ENCODE measurements at regions not wholly inside any gene's neighbourhood (a gene's known extent, or its start where the extent isn't known, plus 50 kb on each side); places are given as distances from the start of the nearest gene placed in this dataset.

- BruUV-seq (replicated peaks) = no TSS peak
- Histone ChIP-seq H3K27me3 (replicated peaks; ENCODE audit: insufficient read depth, low read depth, low read length, poor library complexity) (no peaks in the 10 kb centered on the region), H3K27ac (ENCODE audit: low read depth, low read length, poor library complexity, severe bottlenecking) (no peak overlapping the region), H3K4me3 (ENCODE audit: low read depth, low read length, poor library complexity, severe bottlenecking) (no peak overlapping the region), H3K36me3 (ENCODE audit: insufficient read depth, low read length, poor library complexity, severe bottlenecking) (no peaks in the 10 kb centered on the region), H3K9me3 (ENCODE audit: low read depth, low read length, poor library complexity, severe bottlenecking) (no peaks in the 10 kb centered on the region), H3K4me1 (ENCODE audit: insufficient read depth, low read length, poor library complexity, severe bottlenecking) (peaks cover 29% of the 10 kb centered on the region)
- no peak for DNase-seq (ENCODE audit: low spot score)
- CTCF ChIA-PET = no interaction called here
- TF ChIP-seq CTCF (conservative IDR thresholded peaks at IDR 0.05; ENCODE audit: low read depth, low read length) (no peak), EZH2 (IDR thresholded peaks at IDR 0.05; ENCODE audit: borderline replicate concordance, low read depth, low read length, poor library complexity, severe bottlenecking) (no peak)
- POLR2A ChIA-PET (ENCODE audit: low non-redundant PET) = no interaction called here
- intact Hi-C loops (cut with micrococcal nuclease; ENCODE audit: unreplicated experiment) = no loop called here
These were observed 223.1 kb downstream of the SOX9 start for GRCh38 chr17:72343911-72344310.

- BruUV-seq (replicated peaks) = no TSS peak
- Histone ChIP-seq H3K27ac (ENCODE audit: low read depth, low read length, poor library complexity, severe bottlenecking) (no peak overlapping the region), H3K9me3 (ENCODE audit: low read depth, low read length, poor library complexity, severe bottlenecking) (no peaks in the 10 kb centered on the region), H3K4me1 (ENCODE audit: insufficient read depth, low read length, poor library complexity, severe bottlenecking) (peaks cover 22% of the 10 kb centered on the region), H3K27me3 (replicated peaks; ENCODE audit: insufficient read depth, low read depth, low read length, poor library complexity) (no peaks in the 10 kb centered on the region), H3K4me3 (ENCODE audit: low read depth, low read length, poor library complexity, severe bottlenecking) (no peak overlapping the region), H3K36me3 (ENCODE audit: insufficient read depth, low read length, poor library complexity, severe bottlenecking) (no peaks in the 10 kb centered on the region)
- DNase-seq (ENCODE audit: low spot score) = no peak
- ChIA-PET POLR2A (ENCODE audit: low non-redundant PET) (no interaction called here), CTCF (no interaction called here)
- intact Hi-C loops (cut with micrococcal nuclease; ENCODE audit: unreplicated experiment) = no loop called here
- no peak for TF ChIP-seq CTCF (conservative IDR thresholded peaks at IDR 0.05; ENCODE audit: low read depth, low read length)
- TF ChIP-seq EZH2 (IDR thresholded peaks at IDR 0.05; ENCODE audit: borderline replicate concordance, low read depth, low read length, poor library complexity, severe bottlenecking) = no peak
These were observed 223.8 kb downstream of the SOX9 start for GRCh38 chr17:72344613-72345012.

- no peaks in the 10 kb centered on the region for H3K36me3 ChIP-seq (ENCODE audit: insufficient read depth, low read length, poor library complexity, severe bottlenecking)
- no TSS peak for BruUV-seq (replicated peaks)
- no peak overlapping the region for H3K4me3 ChIP-seq (ENCODE audit: low read depth, low read length, poor library complexity, severe bottlenecking)
- DNase-seq (ENCODE audit: low spot score) = no peak
- H3K4me1 ChIP-seq (ENCODE audit: insufficient read depth, low read length, poor library complexity, severe bottlenecking) = peaks cover 17% of the 10 kb centered on the region
- H3K27me3 ChIP-seq (replicated peaks; ENCODE audit: insufficient read depth, low read depth, low read length, poor library complexity) = no peaks in the 10 kb centered on the region
- CTCF ChIA-PET = no interaction called here
- intact Hi-C loops (cut with micrococcal nuclease; ENCODE audit: unreplicated experiment) = no loop called here
- TF ChIP-seq EZH2 (IDR thresholded peaks at IDR 0.05; ENCODE audit: borderline replicate concordance, low read depth, low read length, poor library complexity, severe bottlenecking) = no peak
- TF ChIP-seq CTCF (conservative IDR thresholded peaks at IDR 0.05; ENCODE audit: low read depth, low read length) = no peak
- POLR2A ChIA-PET (ENCODE audit: low non-redundant PET) = no interaction called here
- H3K9me3 ChIP-seq (ENCODE audit: low read depth, low read length, poor library complexity, severe bottlenecking) = no peaks in the 10 kb centered on the region
- H3K27ac ChIP-seq (ENCODE audit: low read depth, low read length, poor library complexity, severe bottlenecking) = no peak overlapping the region
These were observed 224.3 kb downstream of the SOX9 start for GRCh38 chr17:72345088-72345487.

Data from A673 (cell line).